ENCODE measurements at regions not wholly inside any gene's neighbourhood (a gene's known extent, or its start where the extent isn't known, plus 50 kb on each side); places are given as distances from the start of the nearest gene placed in this dataset.

DNA sequence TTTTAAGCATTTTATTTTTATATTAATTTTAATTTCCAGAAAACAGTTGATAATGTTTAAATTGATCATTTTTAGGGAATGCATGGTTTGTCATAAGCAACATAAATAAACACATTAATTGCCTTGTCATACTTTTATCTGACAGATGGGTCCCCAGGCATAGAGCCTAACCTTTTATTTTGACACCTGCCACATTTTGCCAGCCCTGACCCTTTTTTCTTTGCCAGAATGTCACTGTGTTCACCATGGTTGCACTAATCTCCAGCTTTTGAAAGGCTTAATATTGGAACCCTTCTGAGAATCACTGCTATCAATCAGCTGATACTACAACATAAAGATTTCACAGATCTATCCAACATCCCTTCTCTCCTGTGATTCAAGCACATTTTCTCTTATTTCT lies 56.0 kb upstream of the DPYD start:
- Histone ChIP-seq H3K23ac (ENCODE audit: low read length in 2 of 2) (no peak overlapping the region), H2BK15ac (ENCODE audit: low read depth, poor library complexity, severe bottlenecking) (no peak overlapping the region), H3K4me2 (ENCODE audit: low read length, poor library complexity, severe bottlenecking) (no peak overlapping the region), H3K4me3 (ENCODE audit: insufficient read depth in 1 of 2, low read depth in 1 of 2, low read length in 2 of 2) (no peak overlapping the region), H2BK5ac (ENCODE audit: low read depth, low read length, poor library complexity, severe bottlenecking) (no peak overlapping the region), H4K91ac (ENCODE audit: low read length) (no peak overlapping the region), H3K27me3 (ENCODE audit: control insufficient read depth in 1 of 2, insufficient read depth in 1 of 2, low read length in 2 of 2) (no peaks in the 10 kb centered on the region), H3K14ac (ENCODE audit: low read length in 2 of 2) (no peak overlapping the region), H2BK120ac (ENCODE audit: low read depth, low read length) (no peak overlapping the region), H3K27ac (ENCODE audit: low read length, poor library complexity, severe bottlenecking) (no peak overlapping the region), H3K36me3 (ENCODE audit: control insufficient read depth in 1 of 2, insufficient read depth in 2 of 2, low read depth in 1 of 2, low read length in 2 of 2) (no peaks in the 10 kb centered on the region), H3K18ac (ENCODE audit: low read depth in 1 of 2, low read length in 2 of 2) (no peak overlapping the region), H2BK12ac (ENCODE audit: low read length in 2 of 2) (no peak overlapping the region), H3K9me3 (ENCODE audit: control insufficient read depth, low read length) (no peaks in the 10 kb centered on the region), H3K79me1 (replicated peaks; ENCODE audit: low read length, poor library complexity, severe bottlenecking) (no peaks in the 10 kb centered on the region), H3K4ac (ENCODE audit: low read depth in 1 of 2, low read length in 2 of 2) (no peak overlapping the region), H3K9ac (ENCODE audit: low read length) (no peak overlapping the region), H2AK5ac (ENCODE audit: low read length, severe bottlenecking) (no peak overlapping the region), H4K8ac (ENCODE audit: low read length) (no peak overlapping the region), H3K4me1 (ENCODE audit: control insufficient read depth, insufficient read depth, low read depth, low read length) (no peaks in the 10 kb centered on the region), H2AFZ (ENCODE audit: low read depth, low read length) (no peak overlapping the region)
- no peak for DNase-seq

Measured in mesenchymal stem cell (in vitro differentiated cells and primary cell).